Prostate gland (tissue), 2 donors: ENCODE measurements at regions not wholly inside any gene's neighbourhood (a gene's known extent, or its start where the extent isn't known, plus 50 kb on each side); places are given as distances from the start of the nearest gene placed in this dataset.

Experiments
- CTCF ChIP-seq, 4 experiments: fragments of 200-600 bp in 2 of 4; fragments of 450-650 bp in 2 of 4; sonication (generic) in 2 of 4; IDR thresholded peaks; 1 replicate in 3 of 4; 2 replicates in 1 of 4; pipeline ENCODE4 v1.5.1; 2016 to 2019; ENCODE audit warnings: antibody characterized with exemption in 4 of 4, mild to moderate bottlenecking in 2 of 4, moderate library complexity in 2 of 4
- POLR2A ChIP-seq: fragments of 450-650 bp; IDR thresholded peaks from one replicate; pipeline ENCODE4 v1.6.1; 2016; ENCODE audit warnings: antibody characterized with exemption, mild to moderate bottlenecking

GRCh38 chr3:107456501-107456900, 66.3 kb upstream of the BBX start:
- TF ChIP-seq CTCF (IDR thresholded peaks at IDR 0.05) (no peak), POLR2A (no peak)
